Ovary (tissue), 7 donors: ENCODE measurements at regions not wholly inside any gene's neighbourhood (a gene's known extent, or its start where the extent isn't known, plus 50 kb on each side); places are given as distances from the start of the nearest gene placed in this dataset.

ENCODE experiments used
- DNase-seq, 5 donors: peaks; one replicate each; pipeline ENCODE4 v3.0.0-alpha.2; 2019 to 2020
- H3K27ac ChIP-seq, 2 donors: fragments of 200-600 bp; one replicate each; pipeline versions ENCODE4 v1.5.1 to v1.8.0; 2019 to 2022
- H3K27me3 ChIP-seq: fragments of 200-600 bp; one replicate; pipeline ENCODE4 v1.8.0; 2022
- H3K36me3 ChIP-seq: fragments of 200-600 bp; sonication (generic); one replicate; pipeline ENCODE4 v1.5.1; 2019
- H3K4me1 ChIP-seq: one replicate; pipeline ENCODE4 v1.8.1; 2013; ENCODE audit warnings: mild to moderate bottlenecking, moderate library complexity; ENCODE audit not compliant: insufficient read depth
- H3K4me3 ChIP-seq: fragments of 200-600 bp; sonication (generic); one replicate; pipeline ENCODE4 v1.5.1; 2017
- H3K9me3 ChIP-seq, 2 donors: fragments of 200-600 bp in 1 of 2; sonication (generic) in 1 of 2; one replicate each; pipeline versions ENCODE4 v1.5.1 to v1.8.1; 2013 to 2019; ENCODE audit warnings: mild to moderate bottlenecking in 1 of 2, moderate library complexity in 1 of 2
- CTCF ChIP-seq, 3 donors: fragments of 450-650 bp in 2 of 3; fragments of 200-600 bp in 1 of 3; IDR thresholded peaks; one replicate each; pipeline versions ENCODE4 v1.5.1 to v1.8.0; 2016 to 2022; ENCODE audit warnings: antibody characterized with exemption in 3 of 3, mild to moderate bottlenecking in 1 of 3
- EP300 ChIP-seq: sonication (generic); formaldehyde crosslinking; IDR thresholded peaks from one replicate; pipeline ENCODE4 v1.6.1; 2017; ENCODE audit warnings: antibody characterized with exemption
- POLR2A ChIP-seq: fragments of 450-650 bp; IDR thresholded peaks from one replicate; pipeline ENCODE4 v1.6.1; 2017; ENCODE audit warnings: antibody characterized with exemption, mild to moderate bottlenecking, moderate library complexity
- WGBS, 3 donors: extraction: QIAGEN DNeasy Blood & Tissue Kit in 1 of 3; methylation state at CpG; one replicate each; pipeline versions ENCODE4 v1.1.5 to v1.1.7; 2013 to 2017; 5-methylcytosine and 5-hydroxymethylcytosine counted together
- intact Hi-C, 4 donors: fragments of 100-400 bp; cut with DNase I; formaldehyde crosslinking; loops; one replicate each; pipeline versions ENCODE4 v1.11.0 to v1.15.1; 2022 to 2023
- donor health status: DM: no; HTN: no; CAD: no; lungs with moderate emphysema.
- donor health status: DM: no; HTN: no; CAD: no.
- donor health status: Bipolar disorder and iron deficiency.
- donor health status: DM: no; HTN: no; CAD: no.
- donor health status: DM: yes; HTN: yes; CAD: no.

- 68 to 83% (median 72%) methylated on average over 2 of the region's 2 CpGs for WGBS, 3 donors
- H3K27ac ChIP-seq = no peak overlapping the region
- intact Hi-C loops = no loop called here
These were observed 800.1 kb upstream of the FBXO33 start for GRCh38 chr14:40232302-40232701.

GRCh38 chr14:40229676-40230075, 797.4 kb upstream of the FBXO33 start:
- no peak for TF ChIP-seq POLR2A
- no peak for TF ChIP-seq EP300
- TF ChIP-seq CTCF (IDR thresholded peaks at IDR 0.05) = no peak
- intact Hi-C loops = no loop called here
- Histone ChIP-seq H3K4me1 (no peaks in the 10 kb centered on the region), H3K27ac (no peak overlapping the region), H3K9me3 (no peaks in the 10 kb centered on the region), H3K4me3 (no peak overlapping the region), H3K27me3 (no peaks in the 10 kb centered on the region), H3K36me3 (no peaks in the 10 kb centered on the region)
- no peak for DNase-seq
- 70 to 83% (median 81%) methylated on average over 1 of the region's 1 CpG for WGBS, 3 donors

More at GRCh38 chr14:40232302-40232701, 800.1 kb upstream of the FBXO33 start:
- no peaks in the 10 kb centered on the region for H3K27me3 ChIP-seq
- H3K4me1 ChIP-seq = no peaks in the 10 kb centered on the region
- H3K9me3 ChIP-seq = no peaks in the 10 kb centered on the region
- H3K36me3 ChIP-seq = no peaks in the 10 kb centered on the region
- H3K4me3 ChIP-seq = no peak overlapping the region
- no peak for DNase-seq
- TF ChIP-seq POLR2A = no peak
- no peak for TF ChIP-seq CTCF (IDR thresholded peaks at IDR 0.05)
- no peak for TF ChIP-seq EP300

- Histone ChIP-seq H3K4me3 (no peak overlapping the region), H3K27ac (no peak overlapping the region), H3K4me1 (no peaks in the 10 kb centered on the region), H3K27me3 (no peaks in the 10 kb centered on the region), H3K9me3 (no peaks in the 10 kb centered on the region), H3K36me3 (no peaks in the 10 kb centered on the region)
- intact Hi-C loops = no loop called here
- DNase-seq = no peak
- 80 to 90% (median 86%) methylated on average over 4 of the region's 4 CpGs for WGBS, 3 donors
- TF ChIP-seq POLR2A (no peak), EP300 (no peak), CTCF (IDR thresholded peaks at IDR 0.05) (no peak)
These were observed 790.8 kb upstream of the FBXO33 start for GRCh38 chr14:40222996-40223395.

- H3K4me3 ChIP-seq = no peak overlapping the region
- H3K4me1 ChIP-seq = no peaks in the 10 kb centered on the region
- DNase-seq = no peak
- H3K36me3 ChIP-seq = no peaks in the 10 kb centered on the region
- no peak overlapping the region for H3K27ac ChIP-seq
- H3K27me3 ChIP-seq = no peaks in the 10 kb centered on the region
- intact Hi-C loops = loop anchor here in 1 of 4 donors (2.0 kb wide), 1 partner anchor 31 kb away; no protein-coding TSS in a partner anchor
- TF ChIP-seq CTCF (IDR thresholded peaks at IDR 0.05) (no peak), EP300 (no peak), POLR2A (no peak)
- no peaks in the 10 kb centered on the region for H3K9me3 ChIP-seq
These were observed 789.2 kb upstream of the FBXO33 start for GRCh38 chr14:40221428-40221827.

- H3K4me3 ChIP-seq = no peak overlapping the region
- intact Hi-C loops = no loop called here
- TF ChIP-seq EP300 (no peak), CTCF (IDR thresholded peaks at IDR 0.05) (no peak), POLR2A (no peak)
- H3K27ac ChIP-seq = no peak overlapping the region
- no peaks in the 10 kb centered on the region for H3K4me1 ChIP-seq
- DNase-seq = no peak
- H3K27me3 ChIP-seq = no peaks in the 10 kb centered on the region
- no peaks in the 10 kb centered on the region for H3K9me3 ChIP-seq
- WGBS, 3 donors = 47 to 73% (median 51%) methylated on average over 3 of the region's 3 CpGs
- no peaks in the 10 kb centered on the region for H3K36me3 ChIP-seq
These were observed 786.8 kb upstream of the FBXO33 start for GRCh38 chr14:40219032-40219431.
